EH (cell line): ENCODE measurements at regions not wholly inside any gene's neighbourhood (a gene's known extent, or its start where the extent isn't known, plus 50 kb on each side); places are given as distances from the start of the nearest gene placed in this dataset.
A peak's percentile ranks its signal among the peaks of the same experiment; 100 is the strongest.
"Not testable (repeated sequence)": the region's sequence is repeated elsewhere in the genome, so short reads cannot be mapped to it uniquely, and the experiment has no call there.

ENCODE experiments used
- DNase-seq: peaks from one replicate; pipeline ENCODE4 v3.0.0-alpha.2; 2015; ENCODE audit warnings: low read depth

DNA sequence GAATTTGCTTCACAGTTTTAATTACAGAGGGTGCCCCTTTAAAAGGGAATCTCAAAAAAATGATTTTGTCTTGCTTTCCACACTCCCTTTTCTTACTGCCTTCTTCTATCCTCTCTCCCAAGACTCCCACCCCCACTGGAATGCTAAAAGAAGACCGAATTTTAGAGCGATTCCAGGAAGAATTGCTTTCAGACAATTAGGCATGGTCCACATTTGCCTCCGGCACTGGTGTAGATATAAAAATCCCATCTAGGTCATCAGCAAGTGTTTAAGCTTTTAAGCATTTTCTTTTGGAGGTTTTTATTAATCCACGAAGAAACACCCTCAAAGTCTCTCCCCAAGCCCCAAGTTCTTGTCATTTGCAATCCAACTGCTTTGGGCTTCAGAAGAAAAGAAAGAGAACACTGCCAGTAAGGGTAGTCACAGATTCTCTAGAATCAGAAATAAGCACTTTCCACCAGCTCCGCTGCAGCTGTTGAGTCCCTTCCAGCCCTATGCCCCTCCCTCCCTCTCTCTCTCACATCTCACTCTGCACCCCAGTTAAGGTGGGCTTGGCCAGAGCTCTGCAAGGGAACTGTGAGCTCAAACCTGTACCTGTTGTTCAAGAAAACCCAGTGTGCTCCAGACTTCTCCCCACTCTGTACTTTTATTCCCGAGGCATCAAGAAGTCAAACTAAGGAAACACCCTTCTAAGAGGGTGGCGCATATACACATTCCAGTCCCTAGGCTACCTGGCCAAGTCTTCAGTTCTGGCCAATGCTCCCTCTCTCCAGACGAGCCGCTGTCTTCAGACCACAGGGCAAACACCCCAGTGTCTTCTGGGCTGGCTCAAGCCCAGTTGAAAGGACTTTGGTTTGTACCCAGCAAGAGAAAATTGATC, 170.2 kb downstream of the RGS9 start:
- DNase-seq: peak; percentile 23

GRCh38 chr17:65305778-65306177, 168.6 kb downstream of the RGS9 start:
- DNase-seq: no peak

DNA sequence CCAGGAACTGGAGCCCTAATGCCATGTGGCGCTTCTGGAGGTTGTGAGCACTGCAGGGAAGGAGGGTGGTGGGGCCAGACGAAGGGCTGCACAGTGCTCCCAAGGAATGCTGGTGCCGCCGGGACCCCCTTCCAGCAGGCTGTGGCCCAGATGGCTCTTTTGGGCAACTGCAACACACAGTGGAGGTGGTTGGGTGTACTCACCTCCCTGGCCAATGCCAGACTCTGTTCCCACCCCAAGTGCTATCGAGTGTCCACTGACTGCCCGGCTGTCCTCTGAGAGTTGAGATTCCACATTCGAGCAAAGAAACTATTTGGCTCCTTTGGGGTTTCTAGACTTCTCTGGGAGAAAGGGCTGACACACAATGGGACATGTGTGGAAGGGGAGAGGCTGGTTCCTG, 167.9 kb downstream of the RGS9 start:
- DNase-seq: no peak

DNA sequence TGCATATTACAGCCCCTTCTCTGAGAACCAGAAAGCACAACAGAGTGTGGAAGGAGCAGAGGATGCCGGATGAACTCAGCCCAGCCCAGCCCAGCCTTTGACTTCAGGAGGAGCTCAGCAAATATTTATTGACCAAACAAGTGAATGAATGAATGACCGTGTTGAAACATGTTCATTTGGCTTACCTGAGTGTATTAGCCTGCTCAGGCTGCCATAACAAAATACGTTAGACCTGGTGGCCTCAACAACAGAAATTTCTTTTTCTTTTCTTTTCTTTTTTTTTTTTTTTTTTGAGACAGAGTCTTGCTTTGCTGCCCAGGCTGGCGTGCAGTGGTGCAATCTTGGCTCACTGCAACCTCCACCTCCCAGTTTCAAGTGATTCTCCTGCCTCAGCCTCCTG, 164.7 kb downstream of the RGS9 start:
- DNase-seq: not testable (repeated sequence)

- DNase-seq: no peak
These were observed 164.0 kb downstream of the RGS9 start for GRCh38 chr17:65301184-65301583.

DNA sequence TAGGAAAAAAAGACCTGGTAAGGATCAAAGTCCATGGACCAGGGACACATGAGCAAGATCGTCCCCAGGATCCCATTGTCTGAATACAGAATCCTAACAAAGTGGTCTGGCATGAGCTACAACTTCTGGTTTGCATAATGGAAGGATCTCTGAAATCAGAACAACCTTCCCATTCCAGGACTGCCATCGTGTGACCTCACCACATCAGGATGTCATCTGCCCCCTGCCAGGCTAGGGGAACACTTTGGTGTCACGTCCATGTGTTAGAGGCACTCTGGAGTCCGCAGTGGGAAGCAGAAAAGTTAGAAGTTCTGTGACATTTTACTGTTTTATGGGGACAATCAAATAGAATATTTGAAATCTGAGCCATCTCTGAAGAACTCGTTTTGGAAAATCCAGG, 160.7 kb downstream of the RGS9 start:
- peak; percentile 33 for DNase-seq

GRCh38 chr17:65297384-65297783, 160.2 kb downstream of the RGS9 start:
- DNase-seq: peak; percentile 46

GRCh38 chr17:65294181-65294719, 157.1 kb downstream of the RGS9 start:
- DNase-seq: peak; percentile 74

- DNase-seq: no peak
These were observed 156.5 kb downstream of the RGS9 start for GRCh38 chr17:65293584-65294180.

DNA sequence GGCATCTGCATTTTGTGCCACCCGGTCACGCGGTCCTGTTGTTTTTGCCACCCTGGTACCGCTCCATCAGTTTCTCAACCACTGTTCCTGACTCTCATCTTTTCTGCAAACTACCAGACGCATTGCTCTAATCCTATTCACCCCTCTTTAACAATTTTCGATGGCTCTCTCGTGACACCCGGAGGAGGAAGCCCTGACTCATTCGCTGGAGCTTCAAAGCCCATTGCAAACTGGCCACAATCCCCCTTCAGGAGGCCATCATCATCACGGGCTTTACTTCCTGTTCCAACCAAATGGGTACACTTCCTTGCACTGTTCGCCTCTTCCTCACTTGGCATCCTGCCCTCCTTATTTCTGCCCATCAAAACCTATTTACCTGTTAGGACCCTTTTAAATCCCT, 155.3 kb downstream of the RGS9 start:
- DNase-seq: peak; percentile 30

DNA sequence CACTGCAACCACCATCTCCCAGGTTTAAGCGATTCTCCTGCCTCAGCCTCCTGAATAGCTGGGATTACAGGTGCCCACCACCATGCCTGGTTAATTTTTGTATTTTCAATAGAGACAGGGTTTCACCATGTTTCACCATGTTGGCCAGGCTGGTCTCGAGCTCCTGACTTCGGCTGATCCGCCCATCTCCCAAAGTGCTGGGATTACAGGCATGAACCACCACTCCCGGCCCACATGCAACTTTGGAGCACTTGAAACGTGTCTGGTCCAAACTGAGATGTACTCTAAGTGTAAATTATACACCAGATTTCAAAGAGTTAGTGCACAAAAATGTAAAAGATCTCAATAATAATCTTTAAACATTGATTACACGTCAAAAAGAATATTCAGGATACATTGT, 154.1 kb downstream of the RGS9 start:
- not testable (repeated sequence) for DNase-seq

DNA sequence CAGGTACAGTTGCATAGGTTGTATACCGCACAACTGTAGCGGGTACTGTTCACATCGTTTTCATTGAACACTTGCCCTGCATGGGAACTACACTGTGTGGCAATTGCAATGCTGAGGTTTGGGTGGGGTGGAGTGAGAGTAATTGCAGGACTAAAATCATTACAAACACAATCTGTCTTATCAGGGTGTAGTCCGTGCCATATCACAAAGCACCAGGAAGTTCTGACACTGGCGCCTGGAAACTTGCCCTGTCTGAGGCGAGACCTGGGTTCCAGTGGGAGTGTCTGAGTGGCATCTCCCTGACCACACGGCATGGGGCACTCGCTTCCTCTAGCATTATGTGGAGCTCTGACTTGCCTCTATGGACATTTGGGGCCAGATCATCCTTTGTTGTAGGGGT, 153.4 kb downstream of the RGS9 start:
- DNase-seq: no peak

- DNase-seq: no peak
These were observed 152.9 kb downstream of the RGS9 start for GRCh38 chr17:65290056-65290455.

- peak; percentile 89 for DNase-seq
These were observed 149.9 kb downstream of the RGS9 start for GRCh38 chr17:65287040-65287439.

- DNase-seq: peak; percentile 19
These were observed 146.5 kb downstream of the RGS9 start for GRCh38 chr17:65283704-65284103.

- DNase-seq: no peak
These were observed 142.3 kb downstream of the RGS9 start for GRCh38 chr17:65279456-65279855.

DNA sequence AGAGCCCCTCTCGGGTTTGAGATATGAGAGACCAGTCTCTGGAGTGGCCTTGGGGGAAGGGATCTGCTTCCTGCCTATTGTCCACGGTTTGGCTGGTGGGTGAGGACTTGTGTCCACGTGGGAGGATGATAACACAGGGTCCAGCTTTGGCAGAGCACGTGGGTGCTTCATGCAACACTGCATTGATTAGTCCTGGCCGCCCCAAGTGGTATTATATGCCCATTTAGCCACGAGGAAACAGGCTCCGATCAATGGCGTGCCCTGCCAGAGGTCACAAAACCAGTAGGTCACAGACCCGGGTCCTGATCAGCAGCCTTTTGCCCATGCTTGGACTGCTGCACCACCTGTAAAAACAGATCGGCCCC, 141.6 kb downstream of the RGS9 start:
- DNase-seq: no peak

DNA sequence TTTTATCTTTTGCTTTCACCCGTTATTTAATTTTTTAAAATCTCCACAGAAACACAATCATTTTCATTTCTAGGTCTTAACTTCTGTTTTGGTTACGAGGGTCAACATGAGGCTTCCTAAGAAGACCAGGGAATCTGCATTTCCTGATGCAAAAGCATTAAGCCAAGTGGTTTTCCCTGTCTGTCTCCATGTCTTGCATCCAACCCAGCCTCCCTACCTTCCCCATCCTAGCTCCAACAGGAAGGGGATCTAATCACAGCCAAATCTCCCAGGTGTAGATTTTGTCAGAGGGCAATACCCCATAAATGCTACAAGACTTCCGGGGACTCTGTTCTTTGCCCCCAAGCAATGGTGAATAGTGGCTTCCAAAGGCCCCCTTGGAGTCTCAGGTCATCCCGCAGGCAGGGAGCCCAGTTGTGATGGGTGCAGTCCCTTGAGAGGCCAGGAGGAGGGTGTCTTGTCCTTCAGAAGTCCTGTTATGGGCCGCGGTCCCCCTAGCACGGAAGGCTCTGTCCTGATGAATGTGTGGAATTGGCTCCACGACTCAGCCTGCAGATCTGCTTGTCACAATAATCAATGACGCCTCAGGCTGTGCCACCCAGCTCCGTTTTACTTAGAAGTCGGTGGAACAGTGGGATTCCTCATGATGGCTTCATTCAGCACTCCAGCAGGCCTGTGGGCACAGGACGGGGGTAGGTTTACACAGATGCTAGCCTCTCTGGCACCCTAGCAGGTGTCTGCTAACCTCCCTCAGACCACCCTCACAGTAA, 141.1 kb downstream of the RGS9 start:
- peak; percentile 79 for DNase-seq

GRCh38 chr17:65277576-65277975, 140.4 kb downstream of the RGS9 start:
- DNase-seq: peak; percentile 72
